ENCODE measurements at regions not wholly inside any gene's neighbourhood (a gene's known extent, or its start where the extent isn't known, plus 50 kb on each side); places are given as distances from the start of the nearest gene placed in this dataset.

DNA sequence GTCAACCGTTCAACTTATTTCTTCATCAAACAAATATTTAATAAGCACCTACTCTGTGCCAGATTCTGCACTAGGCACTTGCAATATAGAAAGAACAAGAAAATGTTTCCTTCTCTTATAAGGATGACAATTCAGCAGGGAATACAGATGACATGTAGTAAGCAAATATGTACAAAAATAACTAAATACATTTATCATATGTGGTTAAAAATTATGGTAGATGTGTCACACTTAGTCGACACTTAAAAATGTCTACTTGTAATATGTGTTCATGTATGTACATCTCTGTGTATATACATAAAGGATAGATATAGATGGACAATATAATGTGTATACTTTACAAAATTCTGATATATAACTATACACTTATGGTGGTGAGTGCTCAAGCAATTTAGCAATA is 417.0 kb upstream of the MEF2C start:
- no peak overlapping the region for H3K4me3 ChIP-seq (ENCODE audit: low read length)

DNA sequence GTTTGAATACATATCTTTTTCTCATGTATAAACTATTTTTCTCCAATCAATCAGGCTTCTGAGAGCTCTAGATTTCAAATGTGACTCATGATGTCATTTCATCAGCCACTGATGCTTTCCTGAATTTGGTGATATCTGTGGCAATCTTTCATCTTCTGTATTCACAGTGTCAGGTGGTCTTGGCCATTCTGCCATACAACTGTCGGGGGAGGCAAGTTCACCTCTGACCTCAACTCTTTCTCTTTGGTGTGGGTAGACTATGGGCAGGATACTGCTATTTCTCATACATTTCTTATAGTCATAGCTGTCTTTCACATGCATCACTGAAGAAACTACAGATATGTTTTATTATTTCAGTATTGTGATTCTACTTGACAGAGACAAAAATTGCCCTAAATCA is 414.1 kb upstream of the MEF2C start:
- DNase-seq (ENCODE audit: low read depth): no peak
- H3K4me3 ChIP-seq (ENCODE audit: low read length): no peak overlapping the region
- TF ChIP-seq, protein P1, sequence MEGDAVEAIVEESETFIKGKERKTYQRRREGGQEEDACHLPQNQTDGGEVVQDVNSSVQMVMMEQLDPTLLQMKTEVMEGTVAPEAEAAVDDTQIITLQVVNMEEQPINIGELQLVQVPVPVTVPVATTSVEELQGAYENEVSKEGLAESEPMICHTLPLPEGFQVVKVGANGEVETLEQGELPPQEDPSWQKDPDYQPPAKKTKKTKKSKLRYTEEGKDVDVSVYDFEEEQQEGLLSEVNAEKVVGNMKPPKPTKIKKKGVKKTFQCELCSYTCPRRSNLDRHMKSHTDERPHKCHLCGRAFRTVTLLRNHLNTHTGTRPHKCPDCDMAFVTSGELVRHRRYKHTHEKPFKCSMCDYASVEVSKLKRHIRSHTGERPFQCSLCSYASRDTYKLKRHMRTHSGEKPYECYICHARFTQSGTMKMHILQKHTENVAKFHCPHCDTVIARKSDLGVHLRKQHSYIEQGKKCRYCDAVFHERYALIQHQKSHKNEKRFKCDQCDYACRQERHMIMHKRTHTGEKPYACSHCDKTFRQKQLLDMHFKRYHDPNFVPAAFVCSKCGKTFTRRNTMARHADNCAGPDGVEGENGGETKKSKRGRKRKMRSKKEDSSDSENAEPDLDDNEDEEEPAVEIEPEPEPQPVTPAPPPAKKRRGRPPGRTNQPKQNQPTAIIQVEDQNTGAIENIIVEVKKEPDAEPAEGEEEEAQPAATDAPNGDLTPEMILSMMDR (conservative IDR thresholded peaks at IDR 0.05; ENCODE audit: low read depth, low read length): no peak

More for the DNA sequence above, 417.0 kb upstream of the MEF2C start:
- DNase-seq (ENCODE audit: low read depth): no peak
- TF ChIP-seq, protein P1 (conservative IDR thresholded peaks at IDR 0.05; ENCODE audit: low read depth, low read length): no peak

DNA sequence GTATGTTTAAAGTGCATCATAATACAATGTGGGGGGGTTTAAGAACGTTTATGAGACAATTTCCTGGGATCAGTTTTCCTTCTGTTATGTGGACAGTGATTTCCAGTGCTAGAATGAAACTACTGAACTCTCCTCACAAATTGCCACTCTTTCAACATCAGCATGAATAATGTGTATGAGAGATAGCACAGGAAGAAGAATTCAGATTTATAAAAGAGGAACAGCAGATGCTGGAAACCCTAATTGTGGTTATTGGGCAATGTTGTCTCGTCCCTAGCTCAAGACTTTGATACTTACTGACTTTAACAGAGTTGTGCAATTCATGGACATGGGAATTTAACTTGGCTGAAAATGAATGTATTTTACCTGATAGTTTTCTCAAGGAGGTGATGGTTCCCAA is 410.8 kb upstream of the MEF2C start:
- no peak overlapping the region for H3K4me3 ChIP-seq (ENCODE audit: low read length)
- TF ChIP-seq, protein P1 (conservative IDR thresholded peaks at IDR 0.05; ENCODE audit: low read depth, low read length): no peak
- no peak for DNase-seq (ENCODE audit: low read depth)

DNA sequence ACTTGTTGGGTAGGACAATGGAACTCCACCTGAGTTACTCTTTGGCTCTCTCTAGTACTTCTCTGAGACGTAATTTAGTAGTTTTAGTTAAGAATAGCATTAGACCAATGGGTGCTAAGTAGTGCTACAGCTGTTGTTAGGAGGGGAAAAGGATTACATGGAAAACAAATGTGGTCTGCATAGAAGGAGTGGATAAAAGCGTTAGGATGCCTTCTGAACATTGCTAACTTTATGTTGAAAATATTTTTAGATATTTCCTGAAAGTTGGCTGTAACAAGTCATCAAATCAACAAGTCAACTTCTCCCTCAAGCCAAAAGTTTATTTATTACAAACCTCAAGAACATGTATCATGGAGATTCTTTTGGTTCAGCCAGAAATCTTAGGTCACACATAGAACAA is 409.5 kb upstream of the MEF2C start:
- TF ChIP-seq, protein P1 (conservative IDR thresholded peaks at IDR 0.05; ENCODE audit: low read depth, low read length): no peak
- no peak for DNase-seq (ENCODE audit: low read depth)
- H3K4me3 ChIP-seq (ENCODE audit: low read length): no peak overlapping the region

DNA sequence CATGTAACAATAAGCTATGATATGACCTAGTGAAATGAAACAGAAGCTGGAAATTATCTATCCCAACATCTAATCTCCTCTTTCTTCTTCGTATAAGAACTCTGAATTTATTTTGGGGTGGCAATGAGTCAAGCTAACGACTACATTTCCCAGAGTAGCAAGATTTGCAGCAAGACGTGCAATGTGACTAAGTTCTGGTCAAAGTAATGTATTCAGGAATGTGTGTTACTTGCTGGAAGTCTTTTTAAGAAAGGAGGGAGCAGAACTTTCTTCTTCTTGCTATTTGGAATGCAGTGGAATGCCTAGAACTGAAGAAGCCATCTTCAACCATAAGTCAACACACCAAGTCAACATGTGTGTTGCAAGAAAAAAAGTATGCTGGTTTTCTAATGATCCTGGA is 406.6 kb upstream of the MEF2C start:
- no peak for DNase-seq (ENCODE audit: low read depth)
- TF ChIP-seq, protein P1 (conservative IDR thresholded peaks at IDR 0.05; ENCODE audit: low read depth, low read length): no peak

DNA sequence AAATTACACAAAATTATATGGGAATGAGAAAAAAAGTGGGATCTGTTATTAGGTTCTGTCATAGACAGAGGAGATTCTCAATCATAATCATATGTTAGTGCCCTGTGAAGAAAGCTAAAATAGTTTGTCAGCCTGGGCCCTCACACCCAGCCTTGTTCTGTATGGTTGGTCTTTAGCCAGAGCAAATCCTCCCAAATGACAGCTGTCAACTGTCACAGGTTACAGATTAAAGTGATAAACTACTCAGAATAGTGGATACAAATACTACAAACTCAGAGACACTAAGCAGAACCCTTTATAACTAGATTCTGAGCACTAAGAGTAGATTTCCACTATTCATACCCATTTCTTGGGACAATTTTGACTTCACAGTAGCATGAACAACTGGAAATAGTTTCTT is 405.0 kb upstream of the MEF2C start:
- TF ChIP-seq, protein P1 (conservative IDR thresholded peaks at IDR 0.05; ENCODE audit: low read depth, low read length): no peak
- DNase-seq (ENCODE audit: low read depth): no peak

More for the DNA sequence above, 406.6 kb upstream of the MEF2C start:
- H3K4me3 ChIP-seq (ENCODE audit: low read length): no peak overlapping the region

DNA sequence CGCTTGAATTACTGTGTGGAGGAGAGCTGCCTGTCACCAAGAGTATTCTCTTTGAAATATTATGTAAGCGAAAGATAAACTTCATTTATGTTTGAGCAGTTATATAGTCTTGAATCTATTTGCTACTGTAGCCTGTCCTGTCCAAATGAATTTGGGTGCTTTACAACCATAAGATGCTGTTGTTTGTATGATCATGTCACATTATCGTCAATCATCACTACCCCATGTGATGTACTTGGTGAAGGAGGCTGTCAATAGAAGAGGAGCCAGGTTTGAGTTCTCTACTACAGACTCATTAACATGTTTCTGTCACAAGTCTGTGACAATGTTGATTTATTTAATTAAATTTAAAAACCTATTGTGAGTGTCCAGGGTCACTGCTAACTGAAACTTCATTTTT is 403.3 kb upstream of the MEF2C start:
- no peak overlapping the region for H3K4me3 ChIP-seq (ENCODE audit: low read length)
- TF ChIP-seq, protein P1 (conservative IDR thresholded peaks at IDR 0.05; ENCODE audit: low read depth, low read length): no peak
- no peak for DNase-seq (ENCODE audit: low read depth)

More for the DNA sequence above, 405.0 kb upstream of the MEF2C start:
- no peak overlapping the region for H3K4me3 ChIP-seq (ENCODE audit: low read length)

Measured in retinal pigment epithelial cell (primary cell).